Lung (tissue), 11 donors: ENCODE measurements at regions not wholly inside any gene's neighbourhood (a gene's known extent, or its start where the extent isn't known, plus 50 kb on each side); places are given as distances from the start of the nearest gene placed in this dataset.

ENCODE experiments used
- ATAC-seq: fragments of 200-7000 bp; cut with Tn5 transposase; one replicate; pipeline ENCODE4 v1.9.1; 2020; ENCODE audit warnings: moderate number of reproducible peaks; ENCODE audit not compliant: insufficient read depth, low FRiP score
- DNase-seq, 3 donors: peaks; one replicate each; pipeline ENCODE4 v3.0.0-alpha.2; 2013 to 2017
- H3K27ac ChIP-seq, 2 donors: one replicate each; pipeline ENCODE4 v1.5.1; 2013; ENCODE audit warnings: mild to moderate bottlenecking in 2 of 2, moderate library complexity in 2 of 2, control low read depth in 1 of 2, inconsistent platforms in 1 of 2, low read depth in 1 of 2, low read length in 1 of 2
- H3K27me3 ChIP-seq, 3 donors: one replicate each; pipeline ENCODE4 v1.5.1; 2013; ENCODE audit warnings: low read length in 2 of 3; ENCODE audit not compliant: control insufficient read depth in 3 of 3, insufficient read depth in 3 of 3
- H3K36me3 ChIP-seq, 4 donors: one replicate each; pipeline ENCODE4 v1.5.1; 2013; ENCODE audit warnings: low read length in 4 of 4, mild to moderate bottlenecking in 1 of 4, moderate library complexity in 1 of 4; ENCODE audit not compliant: control insufficient read depth in 4 of 4, insufficient read depth in 4 of 4
- H3K4me1 ChIP-seq, 5 donors: one replicate each; pipeline ENCODE4 v1.5.1; 2013; ENCODE audit warnings: low read length in 5 of 5, mild to moderate bottlenecking in 2 of 5, moderate library complexity in 1 of 5; ENCODE audit not compliant: control insufficient read depth in 5 of 5, insufficient read depth in 5 of 5
- H3K4me3 ChIP-seq: one replicate; pipeline ENCODE4 v1.5.1; 2013; ENCODE audit warnings: mild to moderate bottlenecking, control low read depth, moderate library complexity
- H3K9ac ChIP-seq, 2 donors: one replicate each; pipeline ENCODE4 v1.5.1; 2013; ENCODE audit warnings: low read length in 2 of 2, control low read depth in 1 of 2; ENCODE audit not compliant: insufficient read depth in 1 of 2
- H3K9me3 ChIP-seq, 4 donors: one replicate each; pipeline ENCODE4 v1.5.1; 2013; ENCODE audit warnings: low read length in 3 of 4, mild to moderate bottlenecking in 1 of 4, moderate library complexity in 1 of 4; ENCODE audit not compliant: control insufficient read depth in 4 of 4, insufficient read depth in 3 of 4
- CTCF ChIP-seq: IDR thresholded peaks from 2 replicates; pipeline ENCODE4 v1.5.1; 2012; ENCODE audit warnings: mild to moderate bottlenecking; ENCODE audit errors: control extremely low read depth, extremely low read depth
- WGBS, 2 donors: extraction: QIAGEN DNeasy Blood & Tissue Kit; methylation state at CpG; one replicate each; pipeline ENCODE4 v1.1.7; 2013; 5-methylcytosine and 5-hydroxymethylcytosine counted together
- donor health status: control.
- donor health status: control.
- donor health status: Bipolar disorder and iron deficiency.
- donor health status: healthy.
- donor health status: DM: yes; HTN: yes; CAD: no.

GRCh38 chr14:53663709-53664108 lies 292.9 kb downstream of the BMP4 start:
- Histone ChIP-seq H3K36me3 (no peaks in the 10 kb centered on the region), H3K4me1 (peaks cover 0 to 13% (median 0%) of the 10 kb centered on the region in 5 donors), H3K4me3 (no peak overlapping the region), H3K27ac (no peak overlapping the region), H3K27me3 (no peaks in the 10 kb centered on the region), H3K9me3 (peaks cover 0 to 1% (median 0%) of the 10 kb centered on the region in 4 donors), H3K9ac (no peak overlapping the region)
- 54 to 70% methylated on average over 3 of the region's 3 CpGs for WGBS, 2 donors
- DNase-seq (peak; percentile 53 to 68 (median 66)), ATAC-seq (no peak)
- no peak for TF ChIP-seq CTCF

DNA sequence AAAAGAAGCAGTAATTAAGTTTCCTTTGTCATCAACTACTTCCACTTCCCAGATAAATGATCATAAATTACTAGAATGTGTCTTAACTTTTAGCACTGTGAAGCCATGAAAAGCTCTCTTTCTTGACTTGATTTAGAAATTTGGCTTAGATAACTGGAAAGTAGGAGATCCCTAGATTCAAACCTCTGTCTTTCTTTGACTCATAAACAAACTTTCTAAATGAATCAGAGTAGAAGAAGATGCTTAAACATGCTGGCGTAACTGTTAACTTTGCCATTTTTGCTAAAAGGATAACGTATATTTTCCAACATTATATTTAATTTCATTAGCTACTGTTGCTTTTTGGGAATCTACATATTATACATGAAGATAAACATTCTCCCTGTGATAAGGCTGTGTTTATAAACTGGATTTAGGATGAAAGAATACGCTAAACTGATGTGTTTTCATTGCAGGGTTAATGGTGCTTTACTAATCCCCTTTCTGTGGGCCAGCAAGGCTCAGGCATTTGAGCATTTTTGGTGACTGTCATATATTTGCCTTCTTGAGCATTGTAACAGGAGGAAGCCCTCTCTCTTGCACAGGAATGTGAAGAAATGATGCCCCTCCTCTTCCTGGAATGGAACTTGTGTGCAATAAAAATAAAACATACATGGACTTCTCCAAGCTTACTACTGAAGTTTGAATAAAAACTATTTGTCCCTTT lies 301.4 kb downstream of the BMP4 start:
- ATAC-seq (no peak), DNase-seq (peak in 1 of 3 donors; percentile 53)
- H3K4me3 ChIP-seq: no peak overlapping the region
- H3K27me3 ChIP-seq: no peaks in the 10 kb centered on the region
- peaks cover 0 to 12% (median 0%) of the 10 kb centered on the region in 5 donors for H3K4me1 ChIP-seq
- no peak overlapping the region for H3K9ac ChIP-seq
- no peak overlapping the region for H3K27ac ChIP-seq
- H3K9me3 ChIP-seq: peaks cover 0 to 1% (median 0%) of the 10 kb centered on the region in 4 donors
- no peaks in the 10 kb centered on the region for H3K36me3 ChIP-seq
- WGBS, 2 donors: 77 to 83% methylated on average over 3 of the region's 3 CpGs
- no peak for TF ChIP-seq CTCF

GRCh38 chr14:53652068-53652467 lies 304.6 kb downstream of the BMP4 start:
- no peak overlapping the region for H3K27ac ChIP-seq
- DNase-seq: no peak
- H3K4me3 ChIP-seq: no peak overlapping the region
- no peak for TF ChIP-seq CTCF
- H3K9ac ChIP-seq: no peak overlapping the region
- peaks cover 0 to 7% (median 0%) of the 10 kb centered on the region in 5 donors for H3K4me1 ChIP-seq
- H3K36me3 ChIP-seq: no peaks in the 10 kb centered on the region
- 71 to 78% methylated on average over 1 of the region's 1 CpG for WGBS, 2 donors
- peaks cover 0 to 1% (median 0%) of the 10 kb centered on the region in 4 donors for H3K9me3 ChIP-seq
- no peak for ATAC-seq
- H3K27me3 ChIP-seq: no peaks in the 10 kb centered on the region
